ENCODE measurements at regions not wholly inside any gene's neighbourhood (a gene's known extent, or its start where the extent isn't known, plus 50 kb on each side); places are given as distances from the start of the nearest gene placed in this dataset.
A peak's percentile ranks its signal among the peaks of the same experiment; 100 is the strongest.

- TF ChIP-seq, protein P1, sequence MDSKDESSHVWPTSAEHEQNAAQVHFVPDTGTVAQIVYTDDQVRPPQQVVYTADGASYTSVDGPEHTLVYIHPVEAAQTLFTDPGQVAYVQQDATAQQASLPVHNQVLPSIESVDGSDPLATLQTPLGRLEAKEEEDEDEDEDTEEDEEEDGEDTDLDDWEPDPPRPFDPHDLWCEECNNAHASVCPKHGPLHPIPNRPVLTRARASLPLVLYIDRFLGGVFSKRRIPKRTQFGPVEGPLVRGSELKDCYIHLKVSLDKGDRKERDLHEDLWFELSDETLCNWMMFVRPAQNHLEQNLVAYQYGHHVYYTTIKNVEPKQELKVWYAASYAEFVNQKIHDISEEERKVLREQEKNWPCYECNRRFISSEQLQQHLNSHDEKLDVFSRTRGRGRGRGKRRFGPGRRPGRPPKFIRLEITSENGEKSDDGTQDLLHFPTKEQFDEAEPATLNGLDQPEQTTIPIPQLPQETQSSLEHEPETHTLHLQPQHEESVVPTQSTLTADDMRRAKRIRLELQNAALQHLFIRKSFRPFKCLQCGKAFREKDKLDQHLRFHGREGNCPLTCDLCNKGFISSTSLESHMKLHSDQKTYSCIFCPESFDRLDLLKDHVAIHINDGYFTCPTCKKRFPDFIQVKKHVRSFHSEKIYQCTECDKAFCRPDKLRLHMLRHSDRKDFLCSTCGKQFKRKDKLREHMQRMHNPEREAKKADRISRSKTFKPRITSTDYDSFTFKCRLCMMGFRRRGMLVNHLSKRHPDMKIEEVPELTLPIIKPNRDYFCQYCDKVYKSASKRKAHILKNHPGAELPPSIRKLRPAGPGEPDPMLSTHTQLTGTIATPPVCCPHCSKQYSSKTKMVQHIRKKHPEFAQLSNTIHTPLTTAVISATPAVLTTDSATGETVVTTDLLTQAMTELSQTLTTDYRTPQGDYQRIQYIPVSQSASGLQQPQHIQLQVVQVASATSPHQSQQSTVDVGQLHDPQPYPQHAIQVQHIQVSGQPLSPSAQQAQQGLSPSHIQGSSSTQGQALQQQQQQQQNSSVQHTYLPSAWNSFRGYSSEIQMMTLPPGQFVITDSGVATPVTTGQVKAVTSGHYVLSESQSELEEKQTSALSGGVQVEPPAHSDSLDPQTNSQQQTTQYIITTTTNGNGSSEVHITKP (tag by site-specific recombination; IDR thresholded peaks at IDR 0.05) = peak; percentile 34; the same call in 1 of the 2 replicates
- TF ChIP-seq, protein P2, sequence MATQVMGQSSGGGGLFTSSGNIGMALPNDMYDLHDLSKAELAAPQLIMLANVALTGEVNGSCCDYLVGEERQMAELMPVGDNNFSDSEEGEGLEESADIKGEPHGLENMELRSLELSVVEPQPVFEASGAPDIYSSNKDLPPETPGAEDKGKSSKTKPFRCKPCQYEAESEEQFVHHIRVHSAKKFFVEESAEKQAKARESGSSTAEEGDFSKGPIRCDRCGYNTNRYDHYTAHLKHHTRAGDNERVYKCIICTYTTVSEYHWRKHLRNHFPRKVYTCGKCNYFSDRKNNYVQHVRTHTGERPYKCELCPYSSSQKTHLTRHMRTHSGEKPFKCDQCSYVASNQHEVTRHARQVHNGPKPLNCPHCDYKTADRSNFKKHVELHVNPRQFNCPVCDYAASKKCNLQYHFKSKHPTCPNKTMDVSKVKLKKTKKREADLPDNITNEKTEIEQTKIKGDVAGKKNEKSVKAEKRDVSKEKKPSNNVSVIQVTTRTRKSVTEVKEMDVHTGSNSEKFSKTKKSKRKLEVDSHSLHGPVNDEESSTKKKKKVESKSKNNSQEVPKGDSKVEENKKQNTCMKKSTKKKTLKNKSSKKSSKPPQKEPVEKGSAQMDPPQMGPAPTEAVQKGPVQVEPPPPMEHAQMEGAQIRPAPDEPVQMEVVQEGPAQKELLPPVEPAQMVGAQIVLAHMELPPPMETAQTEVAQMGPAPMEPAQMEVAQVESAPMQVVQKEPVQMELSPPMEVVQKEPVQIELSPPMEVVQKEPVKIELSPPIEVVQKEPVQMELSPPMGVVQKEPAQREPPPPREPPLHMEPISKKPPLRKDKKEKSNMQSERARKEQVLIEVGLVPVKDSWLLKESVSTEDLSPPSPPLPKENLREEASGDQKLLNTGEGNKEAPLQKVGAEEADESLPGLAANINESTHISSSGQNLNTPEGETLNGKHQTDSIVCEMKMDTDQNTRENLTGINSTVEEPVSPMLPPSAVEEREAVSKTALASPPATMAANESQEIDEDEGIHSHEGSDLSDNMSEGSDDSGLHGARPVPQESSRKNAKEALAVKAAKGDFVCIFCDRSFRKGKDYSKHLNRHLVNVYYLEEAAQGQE (tag by site-specific recombination; IDR thresholded peaks at IDR 0.05) = peak; percentile 96
- TF ChIP-seq ZBTB8A (tag by site-specific recombination; IDR thresholded peaks at IDR 0.05) = peak; percentile 44
Measured at GRCh38 chr15:97903971-97904572, 56.4 kb upstream of the ARRDC4 start (continued).

DNA sequence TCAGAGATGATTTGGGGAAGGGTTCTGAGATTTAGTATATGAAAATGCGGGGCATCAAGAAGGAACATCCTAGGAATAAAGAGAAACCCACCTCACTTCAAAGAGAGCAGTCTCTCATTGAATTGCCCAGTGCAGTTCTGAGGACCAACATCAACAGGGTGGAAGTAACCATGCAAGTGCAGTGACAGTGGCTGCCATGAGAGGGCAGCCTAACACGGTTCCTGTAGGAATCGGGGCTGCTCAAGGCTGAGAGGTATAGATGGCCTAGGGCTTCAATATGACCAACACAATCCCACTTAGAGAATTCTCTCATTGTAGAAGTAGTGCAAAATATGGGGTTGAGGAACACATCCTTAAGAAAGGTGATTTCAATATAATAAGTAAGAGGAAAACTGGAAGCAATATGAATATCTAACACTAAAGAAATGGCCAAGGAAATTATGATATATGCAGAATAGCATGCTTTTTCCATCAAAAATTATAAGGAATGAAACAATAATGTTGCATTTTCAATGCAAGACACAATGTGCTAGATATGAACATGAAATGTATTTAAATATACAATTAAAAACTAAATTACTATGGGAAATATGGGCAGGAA lies 51.1 kb upstream of the ARRDC4 start:
- CTCF ChIA-PET = interaction anchor here (0.7 to 2.9 kb wide), 9 partner anchors 11 to 1163 kb away, joined by 3 to 39 read pairs (median 3); no protein-coding TSS in a partner anchor
- TF ChIP-seq SCRT2 (tag by site-specific recombination; IDR thresholded peaks at IDR 0.05) (peak; percentile 71), ZNF654 (tag by site-specific recombination; IDR thresholded peaks at IDR 0.05; ENCODE audit: low read depth) (peak; percentile 46), ZBTB17 (tag by site-specific recombination; IDR thresholded peaks at IDR 0.05) (no peak)
- TF ChIP-seq, protein P3, sequence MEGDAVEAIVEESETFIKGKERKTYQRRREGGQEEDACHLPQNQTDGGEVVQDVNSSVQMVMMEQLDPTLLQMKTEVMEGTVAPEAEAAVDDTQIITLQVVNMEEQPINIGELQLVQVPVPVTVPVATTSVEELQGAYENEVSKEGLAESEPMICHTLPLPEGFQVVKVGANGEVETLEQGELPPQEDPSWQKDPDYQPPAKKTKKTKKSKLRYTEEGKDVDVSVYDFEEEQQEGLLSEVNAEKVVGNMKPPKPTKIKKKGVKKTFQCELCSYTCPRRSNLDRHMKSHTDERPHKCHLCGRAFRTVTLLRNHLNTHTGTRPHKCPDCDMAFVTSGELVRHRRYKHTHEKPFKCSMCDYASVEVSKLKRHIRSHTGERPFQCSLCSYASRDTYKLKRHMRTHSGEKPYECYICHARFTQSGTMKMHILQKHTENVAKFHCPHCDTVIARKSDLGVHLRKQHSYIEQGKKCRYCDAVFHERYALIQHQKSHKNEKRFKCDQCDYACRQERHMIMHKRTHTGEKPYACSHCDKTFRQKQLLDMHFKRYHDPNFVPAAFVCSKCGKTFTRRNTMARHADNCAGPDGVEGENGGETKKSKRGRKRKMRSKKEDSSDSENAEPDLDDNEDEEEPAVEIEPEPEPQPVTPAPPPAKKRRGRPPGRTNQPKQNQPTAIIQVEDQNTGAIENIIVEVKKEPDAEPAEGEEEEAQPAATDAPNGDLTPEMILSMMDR (tag by site-specific recombination; IDR thresholded peaks at IDR 0.05) = peak; percentile 39; the same call in 1 of the 2 replicates
- no peak overlapping the region for H3K27ac ChIP-seq (ENCODE audit: extremely low read depth, low read depth, low read length)

More for the DNA sequence above, 51.1 kb upstream of the ARRDC4 start:
- Histone ChIP-seq H3K4me1 (ENCODE audit: control insufficient read depth, insufficient read depth, low read length) (no peaks in the 10 kb centered on the region), H3K36me3 (ENCODE audit: control insufficient read depth in 2 of 2, insufficient read depth in 1 of 2, low read length in 2 of 2) (no peaks in the 10 kb centered on the region), H3K9me3 (ENCODE audit: control insufficient read depth, insufficient read depth, low read depth, low read length) (no peaks in the 10 kb centered on the region; the same call in 1 of the 2 replicates), H3K4me3 (ENCODE audit: low read depth, low read length) (no peak overlapping the region)
- POLR2A ChIA-PET = no interaction called here

All from HEK293 (cell line).